ENCODE measurements at regions not wholly inside any gene's neighbourhood (a gene's known extent, or its start where the extent isn't known, plus 50 kb on each side); places are given as distances from the start of the nearest gene placed in this dataset.

DNA sequence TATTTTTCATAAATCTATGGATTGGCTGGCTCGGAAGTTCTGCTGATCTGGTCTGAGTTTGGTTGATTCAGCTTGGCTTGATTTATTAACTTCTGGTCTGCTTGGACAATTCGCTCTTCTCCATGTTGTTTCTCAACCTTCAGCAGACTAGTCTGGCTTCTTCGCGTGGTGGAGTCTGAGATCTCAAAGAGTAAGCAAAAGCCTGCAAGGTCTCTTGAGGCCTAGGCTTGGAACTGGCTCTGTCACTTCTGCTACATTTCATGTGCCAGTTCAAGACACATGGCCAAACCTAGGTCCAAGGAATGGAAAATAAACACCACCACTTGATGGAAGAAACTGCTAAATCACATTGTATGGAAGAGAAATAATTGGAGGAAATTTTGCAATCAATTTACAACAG lies 115.1 kb upstream of the JAG1 start:
- intact Hi-C loops (cut with micrococcal nuclease; ENCODE audit: unreplicated experiment), result no loop called here
- CTCF ChIA-PET, result no interaction called here
- Histone ChIP-seq H3K9me3 (ENCODE audit: control insufficient read depth, insufficient read depth, low read depth, low read length) (no peaks in the 10 kb centered on the region), H3K4me1 (ENCODE audit: control insufficient read depth, insufficient read depth, low read length) (no peaks in the 10 kb centered on the region), H3K27ac (ENCODE audit: low read length) (no peak overlapping the region), H3K4me3 (ENCODE audit: low read depth in 2 of 2, low read length in 2 of 2) (no peak overlapping the region), H3K27me3 (ENCODE audit: control insufficient read depth, insufficient read depth, low read length) (no peaks in the 10 kb centered on the region), H3K36me3 (ENCODE audit: control insufficient read depth, insufficient read depth, low read length) (no peaks in the 10 kb centered on the region)
- DNase-seq (ENCODE audit: low read depth, low spot score), result no peak
- ATAC-seq, result no peak
- POLR2A ChIA-PET, result no interaction called here
- TF ChIP-seq SIN3A (IDR thresholded peaks at IDR 0.05; ENCODE audit: borderline replicate concordance, insufficient read depth, low read depth, low read length), result no peak
- TF ChIP-seq REST (IDR thresholded peaks at IDR 0.05; ENCODE audit: insufficient read depth in 1 of 2, low read depth in 2 of 2, low read length in 1 of 2), result no peak
- TF ChIP-seq, protein P1, sequence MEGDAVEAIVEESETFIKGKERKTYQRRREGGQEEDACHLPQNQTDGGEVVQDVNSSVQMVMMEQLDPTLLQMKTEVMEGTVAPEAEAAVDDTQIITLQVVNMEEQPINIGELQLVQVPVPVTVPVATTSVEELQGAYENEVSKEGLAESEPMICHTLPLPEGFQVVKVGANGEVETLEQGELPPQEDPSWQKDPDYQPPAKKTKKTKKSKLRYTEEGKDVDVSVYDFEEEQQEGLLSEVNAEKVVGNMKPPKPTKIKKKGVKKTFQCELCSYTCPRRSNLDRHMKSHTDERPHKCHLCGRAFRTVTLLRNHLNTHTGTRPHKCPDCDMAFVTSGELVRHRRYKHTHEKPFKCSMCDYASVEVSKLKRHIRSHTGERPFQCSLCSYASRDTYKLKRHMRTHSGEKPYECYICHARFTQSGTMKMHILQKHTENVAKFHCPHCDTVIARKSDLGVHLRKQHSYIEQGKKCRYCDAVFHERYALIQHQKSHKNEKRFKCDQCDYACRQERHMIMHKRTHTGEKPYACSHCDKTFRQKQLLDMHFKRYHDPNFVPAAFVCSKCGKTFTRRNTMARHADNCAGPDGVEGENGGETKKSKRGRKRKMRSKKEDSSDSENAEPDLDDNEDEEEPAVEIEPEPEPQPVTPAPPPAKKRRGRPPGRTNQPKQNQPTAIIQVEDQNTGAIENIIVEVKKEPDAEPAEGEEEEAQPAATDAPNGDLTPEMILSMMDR (IDR thresholded peaks at IDR 0.05), result no peak
- no peak for TF ChIP-seq TCF7L2 (IDR thresholded peaks at IDR 0.05; ENCODE audit: low read depth, low read length)
- TF ChIP-seq POLR2AphosphoS5 (IDR thresholded peaks at IDR 0.05; ENCODE audit: low read depth, low read length), result no peak
- in situ Hi-C loops (cut with HindIII; ENCODE audit: low pct_unique_long_range_greater_than_20kb, low sequenced_read_pairs), result no loop called here
- no TSS peak for BruUV-seq (replicated peaks)

GRCh38 chr20:10789386-10789785 lies 115.6 kb upstream of the JAG1 start:
- no TSS peak for BruUV-seq (replicated peaks)
- Histone ChIP-seq H3K36me3 (ENCODE audit: control insufficient read depth, insufficient read depth, low read length) (no peaks in the 10 kb centered on the region), H3K4me3 (ENCODE audit: low read depth in 2 of 2, low read length in 2 of 2) (no peak overlapping the region), H3K9me3 (ENCODE audit: control insufficient read depth, insufficient read depth, low read depth, low read length) (no peaks in the 10 kb centered on the region), H3K27me3 (ENCODE audit: control insufficient read depth, insufficient read depth, low read length) (no peaks in the 10 kb centered on the region), H3K27ac (ENCODE audit: low read length) (no peak overlapping the region), H3K4me1 (ENCODE audit: control insufficient read depth, insufficient read depth, low read length) (no peaks in the 10 kb centered on the region)
- in situ Hi-C loops (cut with HindIII; ENCODE audit: low pct_unique_long_range_greater_than_20kb, low sequenced_read_pairs), result no loop called here
- ChIA-PET CTCF (no interaction called here), POLR2A (no interaction called here)
- intact Hi-C loops (cut with micrococcal nuclease; ENCODE audit: unreplicated experiment), result no loop called here
- ATAC-seq, result no peak
- DNase-seq (ENCODE audit: low read depth, low spot score), result no peak
- TF ChIP-seq REST (IDR thresholded peaks at IDR 0.05; ENCODE audit: insufficient read depth in 1 of 2, low read depth in 2 of 2, low read length in 1 of 2), result no peak
- no peak for TF ChIP-seq TCF7L2 (IDR thresholded peaks at IDR 0.05; ENCODE audit: low read depth, low read length)
- no peak for TF ChIP-seq SIN3A (IDR thresholded peaks at IDR 0.05; ENCODE audit: borderline replicate concordance, insufficient read depth, low read depth, low read length)
- TF ChIP-seq, protein P1 (IDR thresholded peaks at IDR 0.05), result no peak
- no peak for TF ChIP-seq POLR2AphosphoS5 (IDR thresholded peaks at IDR 0.05; ENCODE audit: low read depth, low read length)

Data from Panc1 (cell line).